NB4 (cell line): ENCODE measurements at regions not wholly inside any gene's neighbourhood (a gene's known extent, or its start where the extent isn't known, plus 50 kb on each side); places are given as distances from the start of the nearest gene placed in this dataset.

Source experiments
- CTCF ChIP-seq: IDR thresholded peaks from one replicate; pipeline ENCODE4 v1.5.1; 2012; ENCODE audit warnings: low read depth, low read length
- MYC ChIP-seq: IDR thresholded peaks from 2 replicates; pipeline ENCODE4 v1.6.1; 2011; ENCODE audit warnings: low read depth, low read length
- POLR2A ChIP-seq: IDR thresholded peaks from 2 replicates; pipeline ENCODE4 v1.6.1; 2011; ENCODE audit warnings: mild to moderate bottlenecking; ENCODE audit not compliant: insufficient read length; ENCODE audit errors: extremely low read depth
- TF ChIP-seq, protein P1 (sequence below): IDR thresholded peaks from 2 replicates; pipeline ENCODE4 v1.6.1; 2011; ENCODE audit warnings: low read depth, low read length

- no peak for TF ChIP-seq CTCF
- no peak for TF ChIP-seq MYC
- no peak for TF ChIP-seq POLR2A
- TF ChIP-seq, protein P1, sequence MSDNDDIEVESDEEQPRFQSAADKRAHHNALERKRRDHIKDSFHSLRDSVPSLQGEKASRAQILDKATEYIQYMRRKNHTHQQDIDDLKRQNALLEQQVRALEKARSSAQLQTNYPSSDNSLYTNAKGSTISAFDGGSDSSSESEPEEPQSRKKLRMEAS, result no peak
Observed at GRCh38 chr9:119487118-119487827, 118.0 kb upstream of the BRINP1 start.
